ENCODE measurements at regions not wholly inside any gene's neighbourhood (a gene's known extent, or its start where the extent isn't known, plus 50 kb on each side); places are given as distances from the start of the nearest gene placed in this dataset.
A peak's percentile ranks its signal among the peaks of the same experiment; 100 is the strongest.

- no peak for DNase-seq
- Mint-ChIP-seq H3K4me3 (no peak overlapping the region), H3K27ac (no peak overlapping the region), H3K4me1 (no peaks in the 10 kb centered on the region), H3K9me3 (no peaks in the 10 kb centered on the region), H3K27me3 (no peaks in the 10 kb centered on the region), H3K36me3 (ENCODE audit: low read depth) (no peaks in the 10 kb centered on the region)
- intact Hi-C loops (cut with micrococcal nuclease): no loop called here
These were observed 757.0 kb upstream of the ADAMTS16 start for GRCh38 chr5:4383102-4383501.

GRCh38 chr5:4383518-4384198 lies 756.5 kb upstream of the ADAMTS16 start:
- intact Hi-C loops (cut with micrococcal nuclease): no loop called here
- H3K4me3 Mint-ChIP-seq: no peak overlapping the region
- DNase-seq: no peak

GRCh38 chr5:4384649-4385048 lies 755.5 kb upstream of the ADAMTS16 start:
- Mint-ChIP-seq H3K27ac (no peak overlapping the region), H3K27me3 (no peaks in the 10 kb centered on the region), H3K4me1 (no peaks in the 10 kb centered on the region)

More at GRCh38 chr5:4383518-4384198, 756.5 kb upstream of the ADAMTS16 start:
- Mint-ChIP-seq H3K36me3 (ENCODE audit: low read depth) (no peaks in the 10 kb centered on the region), H3K27ac (no peak overlapping the region), H3K27me3 (no peaks in the 10 kb centered on the region), H3K9me3 (no peaks in the 10 kb centered on the region), H3K4me1 (no peaks in the 10 kb centered on the region)

GRCh38 chr5:4386152-4386551 lies 754.0 kb upstream of the ADAMTS16 start:
- intact Hi-C loops (cut with micrococcal nuclease): no loop called here
- Mint-ChIP-seq H3K4me3 (no peak overlapping the region), H3K4me1 (no peaks in the 10 kb centered on the region), H3K9me3 (no peaks in the 10 kb centered on the region), H3K27me3 (no peaks in the 10 kb centered on the region), H3K27ac (no peak overlapping the region), H3K36me3 (ENCODE audit: low read depth) (no peaks in the 10 kb centered on the region)
- no peak for DNase-seq

More at GRCh38 chr5:4384649-4385048, 755.5 kb upstream of the ADAMTS16 start:
- no peaks in the 10 kb centered on the region for H3K36me3 Mint-ChIP-seq (ENCODE audit: low read depth)
- no peak for DNase-seq
- no peaks in the 10 kb centered on the region for H3K9me3 Mint-ChIP-seq
- no peak overlapping the region for H3K4me3 Mint-ChIP-seq
- intact Hi-C loops (cut with micrococcal nuclease): no loop called here

- intact Hi-C loops (cut with micrococcal nuclease): no loop called here
- DNase-seq: no peak
- Mint-ChIP-seq H3K27me3 (no peaks in the 10 kb centered on the region), H3K27ac (no peak overlapping the region), H3K9me3 (no peaks in the 10 kb centered on the region), H3K4me1 (no peaks in the 10 kb centered on the region), H3K4me3 (no peak overlapping the region), H3K36me3 (ENCODE audit: low read depth) (no peaks in the 10 kb centered on the region)
These were observed 752.8 kb upstream of the ADAMTS16 start for GRCh38 chr5:4387290-4387689.

GRCh38 chr5:4395752-4396151 lies 744.4 kb upstream of the ADAMTS16 start:
- Mint-ChIP-seq H3K4me3 (no peak overlapping the region), H3K4me1 (no peaks in the 10 kb centered on the region), H3K27me3 (no peaks in the 10 kb centered on the region), H3K27ac (no peak overlapping the region), H3K36me3 (ENCODE audit: low read depth) (no peaks in the 10 kb centered on the region), H3K9me3 (peaks cover 17% of the 10 kb centered on the region)
- DNase-seq: no peak
- intact Hi-C loops (cut with micrococcal nuclease): no loop called here

- H3K27me3 Mint-ChIP-seq: no peaks in the 10 kb centered on the region
- no peaks in the 10 kb centered on the region for H3K36me3 Mint-ChIP-seq (ENCODE audit: low read depth)
- H3K9me3 Mint-ChIP-seq: peaks cover 4% of the 10 kb centered on the region
- no peak for DNase-seq
- H3K4me1 Mint-ChIP-seq: no peaks in the 10 kb centered on the region
- intact Hi-C loops (cut with micrococcal nuclease): no loop called here
- H3K4me3 Mint-ChIP-seq: no peak overlapping the region
- H3K27ac Mint-ChIP-seq: no peak overlapping the region
These were observed 734.4 kb upstream of the ADAMTS16 start for GRCh38 chr5:4405614-4406219.

GRCh38 chr5:4410151-4410550 lies 730.0 kb upstream of the ADAMTS16 start:
- no peaks in the 10 kb centered on the region for H3K36me3 Mint-ChIP-seq (ENCODE audit: low read depth)
- intact Hi-C loops (cut with micrococcal nuclease): no loop called here
- no peak for DNase-seq
- H3K9me3 Mint-ChIP-seq: peaks cover 6% of the 10 kb centered on the region
- no peaks in the 10 kb centered on the region for H3K4me1 Mint-ChIP-seq
- H3K27ac Mint-ChIP-seq: no peak overlapping the region
- H3K4me3 Mint-ChIP-seq: no peak overlapping the region
- no peaks in the 10 kb centered on the region for H3K27me3 Mint-ChIP-seq

GRCh38 chr5:4411664-4412063 lies 728.5 kb upstream of the ADAMTS16 start:
- Mint-ChIP-seq H3K9me3 (peaks cover 6% of the 10 kb centered on the region), H3K4me3 (no peak overlapping the region), H3K4me1 (no peaks in the 10 kb centered on the region), H3K27ac (no peak overlapping the region), H3K36me3 (ENCODE audit: low read depth) (no peaks in the 10 kb centered on the region), H3K27me3 (no peaks in the 10 kb centered on the region)
- DNase-seq: no peak
- intact Hi-C loops (cut with micrococcal nuclease): no loop called here

GRCh38 chr5:4413996-4414395 lies 726.1 kb upstream of the ADAMTS16 start:
- Mint-ChIP-seq H3K36me3 (ENCODE audit: low read depth) (no peaks in the 10 kb centered on the region), H3K4me1 (no peaks in the 10 kb centered on the region), H3K4me3 (no peak overlapping the region), H3K9me3 (peaks cover 6% of the 10 kb centered on the region), H3K27ac (no peak overlapping the region), H3K27me3 (no peaks in the 10 kb centered on the region)
- no peak for DNase-seq
- intact Hi-C loops (cut with micrococcal nuclease): no loop called here

- Mint-ChIP-seq H3K4me3 (no peak overlapping the region), H3K36me3 (ENCODE audit: low read depth) (no peaks in the 10 kb centered on the region), H3K27ac (no peak overlapping the region), H3K9me3 (peaks cover 10% of the 10 kb centered on the region), H3K27me3 (no peaks in the 10 kb centered on the region), H3K4me1 (no peaks in the 10 kb centered on the region)
- no peak for DNase-seq
- intact Hi-C loops (cut with micrococcal nuclease): no loop called here
These were observed 722.0 kb upstream of the ADAMTS16 start for GRCh38 chr5:4418084-4418483.

- Mint-ChIP-seq H3K27ac (no peak overlapping the region), H3K4me3 (no peak overlapping the region), H3K9me3 (peaks cover 5% of the 10 kb centered on the region), H3K4me1 (no peaks in the 10 kb centered on the region), H3K36me3 (ENCODE audit: low read depth) (no peaks in the 10 kb centered on the region), H3K27me3 (no peaks in the 10 kb centered on the region)
- intact Hi-C loops (cut with micrococcal nuclease): no loop called here
- peak; percentile 27 for DNase-seq
These were observed 720.8 kb upstream of the ADAMTS16 start for GRCh38 chr5:4419281-4419680.

GRCh38 chr5:4420177-4420576 lies 720.0 kb upstream of the ADAMTS16 start:
- no peaks in the 10 kb centered on the region for H3K4me1 Mint-ChIP-seq
- H3K9me3 Mint-ChIP-seq: peaks cover 5% of the 10 kb centered on the region
- H3K36me3 Mint-ChIP-seq (ENCODE audit: low read depth): no peaks in the 10 kb centered on the region
- H3K27me3 Mint-ChIP-seq: no peaks in the 10 kb centered on the region
- peak; percentile 20 for DNase-seq
- intact Hi-C loops (cut with micrococcal nuclease): no loop called here
- H3K4me3 Mint-ChIP-seq: no peak overlapping the region
- H3K27ac Mint-ChIP-seq: no peak overlapping the region

- intact Hi-C loops (cut with micrococcal nuclease): no loop called here
- no peak for DNase-seq
- no peaks in the 10 kb centered on the region for H3K4me1 Mint-ChIP-seq
- no peak overlapping the region for H3K27ac Mint-ChIP-seq
- no peaks in the 10 kb centered on the region for H3K36me3 Mint-ChIP-seq (ENCODE audit: low read depth)
- peaks cover 5% of the 10 kb centered on the region for H3K9me3 Mint-ChIP-seq
- no peaks in the 10 kb centered on the region for H3K27me3 Mint-ChIP-seq
- no peak overlapping the region for H3K4me3 Mint-ChIP-seq
These were observed 719.4 kb upstream of the ADAMTS16 start for GRCh38 chr5:4420681-4421080.

GRCh38 chr5:4422247-4422646 lies 717.9 kb upstream of the ADAMTS16 start:
- Mint-ChIP-seq H3K4me1 (no peaks in the 10 kb centered on the region), H3K27me3 (no peaks in the 10 kb centered on the region), H3K4me3 (no peak overlapping the region), H3K27ac (no peak overlapping the region), H3K9me3 (peaks cover 5% of the 10 kb centered on the region), H3K36me3 (ENCODE audit: low read depth) (no peaks in the 10 kb centered on the region)
- DNase-seq: no peak
- intact Hi-C loops (cut with micrococcal nuclease): no loop called here
